HL-60 (cell line): ENCODE measurements at regions not wholly inside any gene's neighbourhood (a gene's known extent, or its start where the extent isn't known, plus 50 kb on each side); places are given as distances from the start of the nearest gene placed in this dataset.

Source experiments
- DNase-seq, 2 experiments: peaks; one replicate each; pipeline ENCODE4 v3.0.0-alpha.2; 2010 to 2020; ENCODE audit warnings: low read depth in 1 of 2, low spot score in 1 of 2
- H3K27ac ChIP-seq: fragments of 250-450 bp; sonication (Bioruptor Pico); replicated peaks from 2 replicates; pipeline ENCODE4 v1.5.1; 2020; ENCODE audit warnings: mild to moderate bottlenecking, moderate library complexity
- H3K27me3 ChIP-seq: fragments of 250-450 bp; sonication (Bioruptor Pico); 2 replicates; pipeline ENCODE4 v1.5.1; 2021; ENCODE audit warnings: mild to moderate bottlenecking, moderate library complexity; ENCODE audit not compliant: insufficient read depth, poor library complexity, severe bottlenecking
- H3K4me3 ChIP-seq: replicated peaks from 2 replicates; pipeline ENCODE4 v1.5.1; 2011; ENCODE audit warnings: mild to moderate bottlenecking, control low read depth, low read length; ENCODE audit not compliant: insufficient read depth
- GABPA ChIP-seq: IDR thresholded peaks from 2 replicates; pipeline ENCODE4 v1.6.1; 2012; ENCODE audit warnings: low read depth
- POLR2AphosphoS5 ChIP-seq: IDR thresholded peaks from 2 replicates; pipeline ENCODE4 v1.6.1; 2012; ENCODE audit warnings: low read depth
- SPI1 ChIP-seq: IDR thresholded peaks from 2 replicates; pipeline ENCODE4 v1.6.1; 2012; ENCODE audit warnings: low read depth, mild to moderate bottlenecking, borderline replicate concordance
- TF ChIP-seq, protein P1 (sequence below): IDR thresholded peaks from 2 replicates; pipeline ENCODE4 v1.6.1; 2012; ENCODE audit warnings: low read depth; ENCODE audit not compliant: insufficient replicate concordance
- TF ChIP-seq, protein P2 (sequence below): IDR thresholded peaks from one replicate; pipeline ENCODE4 v1.5.1; 2011; ENCODE audit warnings: low read length, control low read depth, inconsistent platforms; ENCODE audit not compliant: insufficient read depth

DNA sequence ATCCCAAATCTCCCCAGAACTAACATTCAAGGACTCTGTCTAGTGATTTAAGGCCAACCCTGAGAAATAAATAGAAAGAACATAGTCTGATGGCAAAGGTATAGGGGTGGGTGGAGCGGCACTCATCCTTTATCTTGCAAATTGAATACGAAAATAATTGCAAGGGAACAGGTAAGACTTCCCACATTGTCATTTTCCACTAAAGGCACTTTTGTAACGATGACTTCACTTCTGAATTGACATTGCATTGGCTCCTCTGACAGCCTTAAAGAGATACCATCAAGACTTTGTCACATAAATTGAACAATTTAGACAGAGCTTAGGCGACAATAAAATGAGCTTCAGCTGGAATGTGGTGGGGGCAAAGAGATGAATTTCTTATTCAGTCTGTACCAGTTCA is 75.3 kb upstream of the PLCL2 start:
- Histone ChIP-seq H3K27me3 (no peaks in the 10 kb centered on the region), H3K4me3 (no peak overlapping the region), H3K27ac (no peak overlapping the region)
- DNase-seq, result no peak
- TF ChIP-seq POLR2AphosphoS5, result no peak
- no peak for TF ChIP-seq SPI1
- no peak for TF ChIP-seq GABPA
- TF ChIP-seq, protein P1, sequence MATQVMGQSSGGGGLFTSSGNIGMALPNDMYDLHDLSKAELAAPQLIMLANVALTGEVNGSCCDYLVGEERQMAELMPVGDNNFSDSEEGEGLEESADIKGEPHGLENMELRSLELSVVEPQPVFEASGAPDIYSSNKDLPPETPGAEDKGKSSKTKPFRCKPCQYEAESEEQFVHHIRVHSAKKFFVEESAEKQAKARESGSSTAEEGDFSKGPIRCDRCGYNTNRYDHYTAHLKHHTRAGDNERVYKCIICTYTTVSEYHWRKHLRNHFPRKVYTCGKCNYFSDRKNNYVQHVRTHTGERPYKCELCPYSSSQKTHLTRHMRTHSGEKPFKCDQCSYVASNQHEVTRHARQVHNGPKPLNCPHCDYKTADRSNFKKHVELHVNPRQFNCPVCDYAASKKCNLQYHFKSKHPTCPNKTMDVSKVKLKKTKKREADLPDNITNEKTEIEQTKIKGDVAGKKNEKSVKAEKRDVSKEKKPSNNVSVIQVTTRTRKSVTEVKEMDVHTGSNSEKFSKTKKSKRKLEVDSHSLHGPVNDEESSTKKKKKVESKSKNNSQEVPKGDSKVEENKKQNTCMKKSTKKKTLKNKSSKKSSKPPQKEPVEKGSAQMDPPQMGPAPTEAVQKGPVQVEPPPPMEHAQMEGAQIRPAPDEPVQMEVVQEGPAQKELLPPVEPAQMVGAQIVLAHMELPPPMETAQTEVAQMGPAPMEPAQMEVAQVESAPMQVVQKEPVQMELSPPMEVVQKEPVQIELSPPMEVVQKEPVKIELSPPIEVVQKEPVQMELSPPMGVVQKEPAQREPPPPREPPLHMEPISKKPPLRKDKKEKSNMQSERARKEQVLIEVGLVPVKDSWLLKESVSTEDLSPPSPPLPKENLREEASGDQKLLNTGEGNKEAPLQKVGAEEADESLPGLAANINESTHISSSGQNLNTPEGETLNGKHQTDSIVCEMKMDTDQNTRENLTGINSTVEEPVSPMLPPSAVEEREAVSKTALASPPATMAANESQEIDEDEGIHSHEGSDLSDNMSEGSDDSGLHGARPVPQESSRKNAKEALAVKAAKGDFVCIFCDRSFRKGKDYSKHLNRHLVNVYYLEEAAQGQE, result no peak
- TF ChIP-seq, protein P2, sequence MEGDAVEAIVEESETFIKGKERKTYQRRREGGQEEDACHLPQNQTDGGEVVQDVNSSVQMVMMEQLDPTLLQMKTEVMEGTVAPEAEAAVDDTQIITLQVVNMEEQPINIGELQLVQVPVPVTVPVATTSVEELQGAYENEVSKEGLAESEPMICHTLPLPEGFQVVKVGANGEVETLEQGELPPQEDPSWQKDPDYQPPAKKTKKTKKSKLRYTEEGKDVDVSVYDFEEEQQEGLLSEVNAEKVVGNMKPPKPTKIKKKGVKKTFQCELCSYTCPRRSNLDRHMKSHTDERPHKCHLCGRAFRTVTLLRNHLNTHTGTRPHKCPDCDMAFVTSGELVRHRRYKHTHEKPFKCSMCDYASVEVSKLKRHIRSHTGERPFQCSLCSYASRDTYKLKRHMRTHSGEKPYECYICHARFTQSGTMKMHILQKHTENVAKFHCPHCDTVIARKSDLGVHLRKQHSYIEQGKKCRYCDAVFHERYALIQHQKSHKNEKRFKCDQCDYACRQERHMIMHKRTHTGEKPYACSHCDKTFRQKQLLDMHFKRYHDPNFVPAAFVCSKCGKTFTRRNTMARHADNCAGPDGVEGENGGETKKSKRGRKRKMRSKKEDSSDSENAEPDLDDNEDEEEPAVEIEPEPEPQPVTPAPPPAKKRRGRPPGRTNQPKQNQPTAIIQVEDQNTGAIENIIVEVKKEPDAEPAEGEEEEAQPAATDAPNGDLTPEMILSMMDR, result no peak

DNA sequence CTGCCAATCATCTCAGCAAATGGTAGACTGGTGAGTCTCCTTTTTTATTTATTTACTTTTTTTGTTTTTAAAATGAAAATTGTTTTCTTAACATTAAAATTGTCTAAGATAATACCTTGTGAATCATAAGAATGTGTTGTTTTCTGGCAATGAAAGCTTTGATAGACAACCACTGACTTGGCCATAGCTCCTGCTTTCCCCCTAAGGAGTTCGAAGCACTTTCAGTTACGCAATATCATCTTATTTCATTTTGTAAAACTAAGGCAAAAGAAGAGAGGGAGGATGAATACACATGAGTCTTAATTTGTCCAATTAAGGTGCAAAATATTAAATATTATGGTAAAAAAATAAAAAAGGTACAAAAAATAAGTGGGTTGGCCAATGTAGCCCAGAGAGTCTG is 74.8 kb upstream of the PLCL2 start:
- no peaks in the 10 kb centered on the region for H3K27me3 ChIP-seq
- no peak for DNase-seq
- H3K27ac ChIP-seq, result no peak overlapping the region
- no peak overlapping the region for H3K4me3 ChIP-seq
- TF ChIP-seq, protein P1, result no peak
- no peak for TF ChIP-seq SPI1
- TF ChIP-seq, protein P2, result no peak

DNA sequence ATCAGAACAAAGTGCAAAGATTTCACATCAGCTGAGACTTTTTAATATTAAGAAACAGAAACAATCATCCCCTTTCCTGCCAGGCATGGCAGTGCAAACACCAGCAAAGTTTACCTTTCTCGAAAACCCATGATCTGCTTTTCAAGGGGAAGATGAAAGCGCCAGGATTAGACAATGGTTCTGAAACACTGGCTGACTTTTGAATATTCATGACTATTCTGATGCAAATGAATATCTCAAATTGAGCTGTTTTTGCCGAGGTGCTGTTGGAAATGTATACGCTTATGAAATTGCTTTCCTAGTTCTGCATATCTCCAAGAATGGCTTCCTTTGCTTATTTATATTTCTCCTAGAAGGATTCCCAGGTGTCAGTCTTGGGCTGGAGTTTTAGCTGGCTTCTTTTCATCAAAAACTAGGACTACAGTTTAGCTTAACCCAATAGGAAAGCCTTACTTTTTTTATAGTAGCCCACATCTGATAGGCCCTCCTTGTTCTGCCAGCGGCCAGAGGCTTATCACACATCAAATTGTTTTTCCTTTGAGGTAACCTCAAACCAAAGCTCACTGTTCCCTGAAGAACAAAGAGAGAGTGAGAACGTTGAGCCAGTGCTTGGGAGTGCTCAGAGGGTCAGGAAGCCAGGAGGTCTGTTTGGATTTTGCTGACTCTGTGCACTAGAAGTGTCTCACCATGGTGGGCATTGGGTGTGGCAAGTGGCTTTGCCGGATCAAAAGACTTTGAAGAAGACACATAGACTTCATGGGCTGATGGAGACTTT is 74.0 kb upstream of the PLCL2 start:
- TF ChIP-seq POLR2AphosphoS5 (no peak), SPI1 (no peak), GABPA (no peak)
- TF ChIP-seq, protein P2, result no peak
- TF ChIP-seq, protein P1, result no peak
- no peaks in the 10 kb centered on the region for H3K27me3 ChIP-seq
- H3K4me3 ChIP-seq, result no peak overlapping the region
- H3K27ac ChIP-seq, result no peak overlapping the region
- DNase-seq, result no peak
